Peyer's patch (tissue), 4 donors: ENCODE measurements at regions not wholly inside any gene's neighbourhood (a gene's known extent, or its start where the extent isn't known, plus 50 kb on each side); places are given as distances from the start of the nearest gene placed in this dataset.

ENCODE experiments used
- POLR2A ChIP-seq, 2 donors: fragments of 450-650 bp; IDR thresholded peaks; one replicate each; pipeline ENCODE4 v1.5.1; 2017; ENCODE audit warnings: antibody characterized with exemption in 2 of 2, mild to moderate bottlenecking in 2 of 2, moderate library complexity in 2 of 2
- TF ChIP-seq, protein P1 (sequence below), 6 experiments: fragments of 450-650 bp in 4 of 6; fragments of 200-600 bp in 2 of 6; sonication (generic) in 1 of 6; IDR thresholded peaks; one replicate each; pipeline ENCODE4 v1.5.1; 2017 to 2019; ENCODE audit warnings: antibody characterized with exemption in 6 of 6, mild to moderate bottlenecking in 3 of 6, moderate library complexity in 1 of 6

DNA sequence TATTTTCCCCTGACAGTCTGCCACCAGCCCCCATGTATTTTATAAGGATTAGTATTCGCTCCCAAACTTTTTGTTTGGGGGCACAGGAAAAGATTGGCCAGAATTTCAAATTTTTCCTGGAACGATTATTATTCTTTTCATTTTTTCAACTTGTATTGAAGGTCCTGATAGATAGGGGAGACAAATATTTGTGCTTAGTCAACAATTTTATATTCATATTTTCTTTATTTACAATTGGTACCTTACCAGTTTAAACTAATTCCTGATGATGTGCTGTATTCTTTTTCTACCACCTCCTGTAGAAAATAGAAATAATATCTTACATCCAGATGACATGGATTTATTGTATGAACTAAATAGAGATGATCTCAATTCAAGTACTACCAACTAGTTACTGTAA is 60.7 kb upstream of the TSLP start:
- TF ChIP-seq, protein P1, sequence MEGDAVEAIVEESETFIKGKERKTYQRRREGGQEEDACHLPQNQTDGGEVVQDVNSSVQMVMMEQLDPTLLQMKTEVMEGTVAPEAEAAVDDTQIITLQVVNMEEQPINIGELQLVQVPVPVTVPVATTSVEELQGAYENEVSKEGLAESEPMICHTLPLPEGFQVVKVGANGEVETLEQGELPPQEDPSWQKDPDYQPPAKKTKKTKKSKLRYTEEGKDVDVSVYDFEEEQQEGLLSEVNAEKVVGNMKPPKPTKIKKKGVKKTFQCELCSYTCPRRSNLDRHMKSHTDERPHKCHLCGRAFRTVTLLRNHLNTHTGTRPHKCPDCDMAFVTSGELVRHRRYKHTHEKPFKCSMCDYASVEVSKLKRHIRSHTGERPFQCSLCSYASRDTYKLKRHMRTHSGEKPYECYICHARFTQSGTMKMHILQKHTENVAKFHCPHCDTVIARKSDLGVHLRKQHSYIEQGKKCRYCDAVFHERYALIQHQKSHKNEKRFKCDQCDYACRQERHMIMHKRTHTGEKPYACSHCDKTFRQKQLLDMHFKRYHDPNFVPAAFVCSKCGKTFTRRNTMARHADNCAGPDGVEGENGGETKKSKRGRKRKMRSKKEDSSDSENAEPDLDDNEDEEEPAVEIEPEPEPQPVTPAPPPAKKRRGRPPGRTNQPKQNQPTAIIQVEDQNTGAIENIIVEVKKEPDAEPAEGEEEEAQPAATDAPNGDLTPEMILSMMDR (IDR thresholded peaks at IDR 0.05), result no peak
- no peak for TF ChIP-seq POLR2A (IDR thresholded peaks at IDR 0.05)
